CD8-positive, alpha-beta memory T cell (primary cell): ENCODE measurements at regions not wholly inside any gene's neighbourhood (a gene's known extent, or its start where the extent isn't known, plus 50 kb on each side); places are given as distances from the start of the nearest gene placed in this dataset.
"Not testable (repeated sequence)": the region's sequence is repeated elsewhere in the genome, so short reads cannot be mapped to it uniquely, and the experiment has no call there.

ENCODE experiments used
- CTCF ChIA-PET: fragments of 350-600 bp; sonication (Branson Sonifier 250); formaldehyde crosslinking; loops from one replicate; lab custom pipeline; 2021; ENCODE audit warnings: antibody characterized with exemption; lab: Charles Lee
- POLR2A ChIA-PET: fragments of 350-600 bp; sonication (Branson Sonifier 250); formaldehyde crosslinking; loops from one replicate; lab custom pipeline; 2021; ENCODE audit warnings: antibody characterized with exemption; lab: Charles Lee
- DNase-seq, 5 donors: peaks; one replicate each; pipeline versions ENCODE4 v3.0.0 to v3.0.0-alpha.2; 2020 to 2022; ENCODE audit warnings: mixed read lengths in 1 of 5
- H3K27ac ChIP-seq: one replicate; pipeline ENCODE4 v1.7.0; 2013; ENCODE audit warnings: low read depth, mild to moderate bottlenecking, low read length, moderate library complexity
- H3K27me3 ChIP-seq: 2 replicates; pipeline ENCODE4 v1.7.0; 2013; ENCODE audit warnings: low read length, mild to moderate bottlenecking; ENCODE audit not compliant: insufficient read depth, poor library complexity, severe bottlenecking
- H3K36me3 ChIP-seq: 2 replicates; pipeline ENCODE4 v1.7.0; 2013; ENCODE audit warnings: mild to moderate bottlenecking, low read length, moderate library complexity; ENCODE audit not compliant: insufficient read depth
- H3K4me1 ChIP-seq: 2 replicates; pipeline ENCODE4 v1.7.0; 2013; ENCODE audit warnings: mild to moderate bottlenecking, low read length, moderate library complexity; ENCODE audit not compliant: insufficient read depth
- H3K4me3 ChIP-seq: 2 replicates; pipeline ENCODE4 v1.7.0; 2013; ENCODE audit warnings: mild to moderate bottlenecking, low read length
- H3K9me3 ChIP-seq: 2 replicates; pipeline ENCODE4 v1.7.0; 2013; ENCODE audit warnings: mild to moderate bottlenecking, low read length
- H3K27ac Mint-ChIP-seq, 8 donors: one replicate each; pipeline ENCODE4 v1.8.0; 2020 to 2021; ENCODE audit warnings: mixed read lengths in 8 of 8, mild to moderate bottlenecking in 6 of 8, inconsistent platforms in 3 of 8, moderate library complexity in 3 of 8
- H3K27me3 Mint-ChIP-seq, 2 donors: one replicate each; pipeline ENCODE4 v1.8.0; 2020 to 2021; ENCODE audit warnings: mixed read lengths in 2 of 2, mild to moderate bottlenecking in 1 of 2, moderate library complexity in 1 of 2
- H3K36me3 Mint-ChIP-seq, 3 donors: one replicate each; pipeline ENCODE4 v1.8.0; 2020 to 2021; ENCODE audit warnings: mixed read lengths in 3 of 3, inconsistent platforms in 1 of 3, mild to moderate bottlenecking in 1 of 3
- H3K4me1 Mint-ChIP-seq, 3 donors: one replicate each; pipeline ENCODE4 v1.8.0; 2020 to 2021; ENCODE audit warnings: mixed read lengths in 3 of 3, inconsistent platforms in 1 of 3, mild to moderate bottlenecking in 1 of 3
- H3K4me3 Mint-ChIP-seq, 7 donors: one replicate each; pipeline ENCODE4 v1.8.0; 2020 to 2021; ENCODE audit warnings: mixed read lengths in 7 of 7, mild to moderate bottlenecking in 6 of 7, moderate library complexity in 4 of 7, inconsistent platforms in 2 of 7
- H3K9me3 Mint-ChIP-seq, 5 donors: one replicate each; pipeline ENCODE4 v1.8.0; 2020 to 2022; ENCODE audit warnings: mixed read lengths in 5 of 5, mild to moderate bottlenecking in 3 of 5, moderate library complexity in 2 of 5, inconsistent platforms in 1 of 5

DNA sequence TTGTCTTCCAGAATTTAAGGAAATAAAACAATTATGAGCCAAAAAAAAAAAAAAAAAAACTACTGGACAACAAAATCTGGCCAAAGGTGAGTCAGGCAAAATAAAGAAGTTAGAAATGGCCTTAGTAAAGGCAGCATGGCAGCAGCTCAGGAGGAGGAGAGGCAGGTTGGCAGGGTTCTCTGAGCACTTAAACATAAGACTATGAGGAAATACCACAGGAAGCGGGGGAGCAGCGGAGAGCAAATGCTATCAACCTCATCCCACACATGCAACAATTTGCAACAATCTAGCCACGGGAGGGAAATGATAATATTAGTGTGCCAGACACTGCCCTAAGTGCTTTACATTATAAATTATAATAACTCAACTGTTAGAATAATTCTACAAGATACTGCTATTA, 247.3 kb upstream of the NSMCE3 start:
- Mint-ChIP-seq H3K27me3 (peaks cover 7 to 11% of the 10 kb centered on the region in 2 donors), H3K4me3 (no peak overlapping the region), H3K36me3 (no peaks in the 10 kb centered on the region), H3K27ac (no peak overlapping the region), H3K4me1 (no peaks in the 10 kb centered on the region), H3K9me3 (peaks cover 8 to 15% (median 11%) of the 10 kb centered on the region in 5 donors)
- POLR2A ChIA-PET = no interaction called here
- Histone ChIP-seq H3K4me3 (no peak overlapping the region), H3K27me3 (no peaks in the 10 kb centered on the region), H3K4me1 (no peaks in the 10 kb centered on the region), H3K9me3 (no peaks in the 10 kb centered on the region), H3K36me3 (no peaks in the 10 kb centered on the region), H3K27ac (no peak overlapping the region)
- CTCF ChIA-PET = interaction anchor here (0.7 kb wide), 1 partner anchor 228 kb away, joined by 3 read pairs; no protein-coding TSS in a partner anchor
- no peak for DNase-seq

DNA sequence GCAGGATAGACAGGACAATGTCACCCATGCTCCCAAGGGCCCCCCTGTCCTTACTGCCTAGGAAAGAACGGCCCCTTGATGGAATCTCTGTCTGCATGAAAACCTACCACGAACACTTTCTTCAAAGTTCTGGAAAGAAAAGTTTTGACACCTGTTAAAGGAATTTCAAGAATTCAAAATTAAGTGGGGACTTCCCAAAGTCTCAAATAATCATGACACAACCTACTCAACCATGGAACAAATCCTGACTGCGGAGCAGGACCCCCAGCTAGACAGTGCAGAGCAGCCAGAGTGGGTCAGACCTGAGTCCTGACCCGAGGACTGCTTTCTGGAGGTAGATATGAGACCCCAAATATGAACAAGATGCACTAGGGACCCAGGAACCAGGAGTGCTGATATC, 245.3 kb upstream of the NSMCE3 start:
- Histone ChIP-seq H3K4me3 (no peak overlapping the region), H3K27me3 (no peaks in the 10 kb centered on the region), H3K9me3 (no peaks in the 10 kb centered on the region), H3K27ac (no peak overlapping the region), H3K4me1 (no peaks in the 10 kb centered on the region), H3K36me3 (no peaks in the 10 kb centered on the region)
- Mint-ChIP-seq H3K9me3 (peaks cover 8 to 18% (median 10%) of the 10 kb centered on the region in 5 donors), H3K4me3 (no peak overlapping the region), H3K36me3 (no peaks in the 10 kb centered on the region), H3K27ac (no peak overlapping the region), H3K27me3 (peaks cover 4 to 11% of the 10 kb centered on the region in 2 donors), H3K4me1 (no peaks in the 10 kb centered on the region)
- DNase-seq = no peak
- ChIA-PET CTCF (no interaction called here), POLR2A (no interaction called here)

DNA sequence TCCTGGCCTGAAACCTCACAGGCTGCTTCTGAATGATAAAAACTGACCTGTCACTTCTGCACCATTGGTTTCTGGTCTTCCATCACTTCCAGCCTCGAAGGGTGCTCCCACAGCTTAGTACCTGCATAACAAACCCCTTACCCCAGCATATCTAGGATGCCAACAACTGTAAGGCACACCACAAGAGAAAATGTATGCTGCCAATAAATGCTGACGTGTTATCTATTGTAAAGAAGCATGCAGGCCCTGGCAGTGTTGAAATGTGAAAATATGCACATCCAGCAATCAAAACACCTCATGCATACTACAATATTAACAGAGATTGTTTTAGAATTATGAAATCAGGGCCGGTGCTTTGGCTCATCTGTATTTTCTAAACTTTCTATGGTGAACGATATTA, 242.0 kb upstream of the NSMCE3 start:
- no peak overlapping the region for H3K27ac ChIP-seq
- CTCF ChIA-PET = no interaction called here
- no peaks in the 10 kb centered on the region for H3K4me1 ChIP-seq
- Mint-ChIP-seq H3K4me3 (no peak overlapping the region), H3K9me3 (peaks cover 0 to 12% (median 9%) of the 10 kb centered on the region in 5 donors), H3K27ac (no peak overlapping the region), H3K27me3 (peaks cover 4 to 9% of the 10 kb centered on the region in 2 donors), H3K36me3 (no peaks in the 10 kb centered on the region), H3K4me1 (no peaks in the 10 kb centered on the region)
- H3K36me3 ChIP-seq = no peaks in the 10 kb centered on the region
- no peak overlapping the region for H3K4me3 ChIP-seq
- POLR2A ChIA-PET = no interaction called here
- no peaks in the 10 kb centered on the region for H3K27me3 ChIP-seq
- H3K9me3 ChIP-seq = no peaks in the 10 kb centered on the region
- DNase-seq = no peak

DNA sequence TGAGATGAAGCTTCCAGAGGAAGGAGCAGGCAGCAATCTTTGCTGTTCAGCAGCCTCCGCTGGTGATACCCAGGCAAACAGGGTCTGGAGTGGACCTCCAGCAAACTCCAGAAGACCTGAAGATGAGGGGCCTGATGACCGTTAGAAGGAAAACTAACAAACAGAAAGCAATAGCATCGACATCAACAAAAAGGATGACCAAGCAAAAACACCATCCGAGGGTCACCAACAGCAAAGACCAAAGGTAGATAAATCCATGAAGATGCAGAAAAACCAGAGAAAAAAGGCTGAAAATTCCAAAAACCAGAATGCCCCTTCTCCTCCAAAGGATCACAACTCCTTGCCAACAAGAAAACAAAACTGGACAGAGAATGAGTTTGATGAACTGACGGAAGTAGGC, 235.9 kb upstream of the NSMCE3 start:
- H3K9me3 ChIP-seq, H3K4me1 Mint-ChIP-seq, H3K27ac ChIP-seq, H3K4me3 Mint-ChIP-seq, H3K36me3 Mint-ChIP-seq, H3K27me3 ChIP-seq, POLR2A ChIA-PET, DNase-seq, H3K4me3 ChIP-seq, H3K4me1 ChIP-seq, H3K36me3 ChIP-seq, H3K27me3 Mint-ChIP-seq, H3K27ac Mint-ChIP-seq, CTCF ChIA-PET: not testable (repeated sequence)
- peaks cover 0 to 12% (median 9%) of the 10 kb centered on the region in 5 donors for H3K9me3 Mint-ChIP-seq

DNA sequence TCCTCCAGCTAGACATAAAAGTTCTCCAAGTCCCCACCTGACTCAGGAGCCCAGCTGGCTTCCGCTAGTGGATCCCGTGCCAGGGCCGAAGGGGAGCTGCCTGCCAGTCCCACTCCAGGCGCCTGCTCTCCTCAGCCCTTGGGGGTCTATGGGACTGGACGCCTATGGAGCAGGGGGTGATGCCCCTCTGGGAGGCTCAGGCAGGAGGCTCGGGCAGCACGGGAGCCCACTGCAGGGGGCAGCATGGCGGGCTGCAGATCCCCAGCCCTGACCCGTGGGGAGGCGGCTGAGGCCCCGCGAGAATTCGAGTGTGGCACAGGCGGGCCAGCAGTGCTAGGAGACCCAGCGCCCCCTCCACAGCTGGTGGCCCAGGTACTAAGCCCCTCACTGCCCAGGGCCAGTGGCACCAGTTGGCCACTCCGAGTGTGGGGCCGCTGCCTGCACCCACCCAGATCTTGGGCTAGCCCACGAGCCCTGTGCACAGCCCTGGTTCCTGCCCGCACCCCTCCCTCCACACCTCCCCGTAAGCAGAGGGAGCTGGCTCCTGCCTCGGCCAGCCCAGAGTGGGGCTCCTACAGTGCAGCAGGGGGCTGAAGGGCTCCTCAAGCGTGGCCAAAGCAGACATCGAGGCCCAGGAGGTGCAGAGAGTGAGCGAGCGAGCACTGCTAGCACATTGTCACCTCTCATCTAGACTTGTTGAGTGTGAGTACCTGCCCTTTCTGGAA, 221.3 kb upstream of the NSMCE3 start:
- Mint-ChIP-seq H3K9me3 (no peaks in the 10 kb centered on the region), H3K27me3 (peaks cover 0 to 2% of the 10 kb centered on the region in 2 donors), H3K27ac (no peak overlapping the region), H3K4me3 (no peak overlapping the region), H3K36me3 (no peaks in the 10 kb centered on the region), H3K4me1 (no peaks in the 10 kb centered on the region)
- Histone ChIP-seq H3K9me3 (no peaks in the 10 kb centered on the region), H3K27me3 (no peaks in the 10 kb centered on the region), H3K4me3 (no peak overlapping the region), H3K36me3 (no peaks in the 10 kb centered on the region), H3K4me1 (no peaks in the 10 kb centered on the region), H3K27ac (no peak overlapping the region)
- ChIA-PET POLR2A (no interaction called here), CTCF (no interaction called here)
- DNase-seq = no peak

GRCh38 chr15:29480949-29481348, 211.3 kb upstream of the NSMCE3 start:
- DNase-seq = no peak
- no peak overlapping the region for H3K27ac Mint-ChIP-seq
- H3K36me3 Mint-ChIP-seq = no peaks in the 10 kb centered on the region
- peaks cover 0 to 2% (median 0%) of the 10 kb centered on the region in 5 donors for H3K9me3 Mint-ChIP-seq
- Histone ChIP-seq H3K27ac (no peak overlapping the region), H3K4me1 (no peaks in the 10 kb centered on the region), H3K9me3 (no peaks in the 10 kb centered on the region), H3K36me3 (no peaks in the 10 kb centered on the region), H3K4me3 (no peak overlapping the region), H3K27me3 (no peaks in the 10 kb centered on the region)
- H3K4me1 Mint-ChIP-seq = no peaks in the 10 kb centered on the region
- H3K27me3 Mint-ChIP-seq = peaks cover 0 to 4% of the 10 kb centered on the region in 2 donors
- ChIA-PET POLR2A (no interaction called here), CTCF (no interaction called here)
- no peak overlapping the region for H3K4me3 Mint-ChIP-seq

GRCh38 chr15:29480278-29480677, 210.7 kb upstream of the NSMCE3 start:
- Mint-ChIP-seq H3K9me3 (peaks cover 0 to 2% (median 0%) of the 10 kb centered on the region in 5 donors), H3K27me3 (peaks cover 0 to 4% of the 10 kb centered on the region in 2 donors), H3K27ac (no peak overlapping the region), H3K4me3 (no peak overlapping the region), H3K36me3 (no peaks in the 10 kb centered on the region), H3K4me1 (no peaks in the 10 kb centered on the region)
- DNase-seq = no peak
- Histone ChIP-seq H3K4me3 (no peak overlapping the region), H3K4me1 (no peaks in the 10 kb centered on the region), H3K9me3 (no peaks in the 10 kb centered on the region), H3K27me3 (no peaks in the 10 kb centered on the region), H3K27ac (no peak overlapping the region), H3K36me3 (no peaks in the 10 kb centered on the region)
- ChIA-PET CTCF (interaction anchor here (1.3 kb wide), 1 partner anchor 9 kb away, joined by 3 read pairs; no protein-coding TSS in a partner anchor), POLR2A (interaction anchor here (0.7 kb wide), 1 partner anchor 54 kb away, joined by 5 read pairs; no protein-coding TSS in a partner anchor)

DNA sequence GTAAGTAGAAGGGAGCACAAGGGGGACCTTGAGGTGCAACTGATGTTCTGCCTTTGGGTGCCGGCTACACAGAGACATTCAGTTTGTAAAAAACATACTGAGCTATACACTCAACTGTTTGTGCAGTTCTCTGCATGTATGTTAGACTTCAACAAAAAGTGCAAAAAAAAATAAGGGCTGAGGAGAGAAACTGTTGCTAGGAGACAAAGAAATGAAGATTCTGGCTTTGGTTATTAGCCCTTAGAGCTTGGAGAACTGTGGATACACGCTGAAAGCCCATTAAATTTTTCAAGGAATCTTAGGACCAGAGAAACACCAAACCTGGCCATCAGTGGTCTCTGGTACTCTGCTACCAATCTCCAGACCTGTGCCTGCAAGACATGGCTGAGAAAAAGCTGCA, 207.6 kb upstream of the NSMCE3 start:
- Mint-ChIP-seq H3K27me3 (no peaks in the 10 kb centered on the region), H3K4me3 (no peak overlapping the region), H3K4me1 (no peaks in the 10 kb centered on the region), H3K36me3 (no peaks in the 10 kb centered on the region), H3K27ac (no peak overlapping the region), H3K9me3 (peaks cover 0 to 2% (median 0%) of the 10 kb centered on the region in 5 donors)
- H3K4me3 ChIP-seq = no peak overlapping the region
- H3K27ac ChIP-seq = no peak overlapping the region
- ChIA-PET CTCF (no interaction called here), POLR2A (no interaction called here)
- H3K36me3 ChIP-seq = no peaks in the 10 kb centered on the region
- no peaks in the 10 kb centered on the region for H3K9me3 ChIP-seq
- H3K27me3 ChIP-seq = no peaks in the 10 kb centered on the region
- DNase-seq = no peak
- H3K4me1 ChIP-seq = no peaks in the 10 kb centered on the region
